HG02763 (cell line): ENCODE measurements at regions not wholly inside any gene's neighbourhood (a gene's known extent, or its start where the extent isn't known, plus 50 kb on each side); places are given as distances from the start of the nearest gene placed in this dataset.
A peak's percentile ranks its signal among the peaks of the same experiment; 100 is the strongest.
"Not testable (repeated sequence)": the region's sequence is repeated elsewhere in the genome, so short reads cannot be mapped to it uniquely, and the experiment has no call there.

Experiments used
- ATAC-seq: cut with Tn5 transposase; IDR thresholded peaks from one replicate; pipeline ENCODE4 v1.9.1; 2021; ENCODE audit warnings: mild to moderate bottlenecking, moderate library complexity; ENCODE audit not compliant: unreplicated experiment

- ATAC-seq = not testable (repeated sequence)
These were observed 149.1 kb downstream of the TMEM121 start for GRCh38 chr14:105675433-105675832.

GRCh38 chr14:105675905-105676670 is 149.7 kb downstream of the TMEM121 start:
- not testable (repeated sequence) for ATAC-seq

GRCh38 chr14:105678057-105678456 is 151.7 kb downstream of the TMEM121 start:
- not testable (repeated sequence) for ATAC-seq

GRCh38 chr14:105678996-105679958 is 152.9 kb downstream of the TMEM121 start:
- not testable (repeated sequence) for ATAC-seq

- peak; percentile 53 for ATAC-seq
These were observed 153.8 kb downstream of the TMEM121 start for GRCh38 chr14:105679959-105680735.

- peak; percentile 47 for ATAC-seq
These were observed 154.3 kb downstream of the TMEM121 start for GRCh38 chr14:105680736-105681098.

- not testable (repeated sequence) for ATAC-seq
These were observed 155.3 kb downstream of the TMEM121 start for GRCh38 chr14:105681606-105682185.

- not testable (repeated sequence) for ATAC-seq
These were observed 156.1 kb downstream of the TMEM121 start for GRCh38 chr14:105682442-105682841.

GRCh38 chr14:105682956-105683570 is 156.7 kb downstream of the TMEM121 start:
- ATAC-seq = no peak

GRCh38 chr14:105684056-105684455 is 157.7 kb downstream of the TMEM121 start:
- ATAC-seq = not testable (repeated sequence)

GRCh38 chr14:105684597-105684996 is 158.2 kb downstream of the TMEM121 start:
- not testable (repeated sequence) for ATAC-seq

- ATAC-seq = no peak
These were observed 158.6 kb downstream of the TMEM121 start for GRCh38 chr14:105685003-105685402.

GRCh38 chr14:105685605-105686004 is 159.2 kb downstream of the TMEM121 start:
- not testable (repeated sequence) for ATAC-seq

GRCh38 chr14:105686050-105686449 is 159.7 kb downstream of the TMEM121 start:
- peak; percentile 46 for ATAC-seq

GRCh38 chr14:105686462-105687170 is 160.2 kb downstream of the TMEM121 start:
- ATAC-seq = peak; percentile 9

GRCh38 chr14:105687171-105688022 is 161.0 kb downstream of the TMEM121 start:
- not testable (repeated sequence) for ATAC-seq

GRCh38 chr14:105688023-105688351 is 161.6 kb downstream of the TMEM121 start:
- peak; percentile 37 for ATAC-seq

- not testable (repeated sequence) for ATAC-seq
These were observed 162.4 kb downstream of the TMEM121 start for GRCh38 chr14:105688664-105689221.
